H1 (cell line): ENCODE measurements at regions not wholly inside any gene's neighbourhood (a gene's known extent, or its start where the extent isn't known, plus 50 kb on each side); places are given as distances from the start of the nearest gene placed in this dataset.

Source experiments
- CTCF ChIA-PET: fragments of 300-600 bp; sonication (Branson Sonifier 250); formaldehyde crosslinking; loops from one replicate; lab custom pipeline; 2021; ENCODE audit not compliant: partially characterized antibody; lab: Charles Lee
- POLR2A ChIA-PET: fragments of 300-600 bp; sonication (Branson Sonifier 250); formaldehyde crosslinking; loops from one replicate; lab custom pipeline; 2021; ENCODE audit warnings: inconsistent platforms; ENCODE audit not compliant: partially characterized antibody; lab: Charles Lee
- DNase-seq, 2 experiments: peaks; one replicate each; pipeline versions ENCODE4 v3.0.0 to v3.0.0-alpha.2; 2010 to 2022; ENCODE audit warnings: low spot score in 2 of 2, low read depth in 1 of 2, mixed read lengths in 1 of 2
- FAIRE-seq: peaks from 2 replicates; lab custom pipeline; 2011; peaks lifted over from hg19 to GRCh38; lab: Jason Lieb, UNC
- H2AFZ ChIP-seq: 2 replicates; pipeline ENCODE4 v1.8.1; 2012; ENCODE audit warnings: low read length, inconsistent platforms
- H2AK5ac ChIP-seq: 2 replicates; pipeline ENCODE4 v1.6.1; 2013; ENCODE audit warnings: low read depth, low read length
- H2BK120ac ChIP-seq: replicated peaks from 2 replicates; pipeline ENCODE3; 2013; ENCODE audit warnings: low read depth, low read length, inconsistent platforms
- H2BK12ac ChIP-seq: 2 replicates; pipeline ENCODE4 v1.6.1; 2013; ENCODE audit warnings: low read depth, low read length
- H2BK15ac ChIP-seq: 2 replicates; pipeline ENCODE4 v1.6.1; 2013; ENCODE audit warnings: low read length
- H2BK20ac ChIP-seq: 2 replicates; pipeline ENCODE4 v1.6.1; 2013; ENCODE audit warnings: low read length
- H2BK5ac ChIP-seq: 2 replicates; pipeline ENCODE4 v1.6.1; 2013; ENCODE audit warnings: low read depth, low read length
- H3K14ac ChIP-seq: 2 replicates; pipeline ENCODE4 v1.6.1; 2013; ENCODE audit warnings: inconsistent platforms; ENCODE audit not compliant: insufficient read length
- H3K18ac ChIP-seq: 2 replicates; pipeline ENCODE4 v1.6.1; 2013; ENCODE audit warnings: low read length; ENCODE audit errors: extremely low read depth
- H3K23ac ChIP-seq: 2 replicates; pipeline ENCODE4 v1.6.1; 2013; ENCODE audit warnings: inconsistent platforms; ENCODE audit not compliant: insufficient read length
- H3K23me2 ChIP-seq: 2 replicates; pipeline ENCODE4 v1.6.1; 2013; ENCODE audit warnings: low read depth, low read length
- H3K27ac ChIP-seq: 2 replicates; pipeline ENCODE4 v1.6.1; 2011; ENCODE audit warnings: low read depth, low read length, inconsistent platforms
- H3K27me3 ChIP-seq, 4 experiments: replicated peaks in 1 of 4; 1 replicate in 1 of 4; 2 replicates in 3 of 4; pipeline versions ENCODE4 v1.6.1 to v1.8.1; 2011 to 2013; ENCODE audit warnings: low read length in 3 of 4, mild to moderate bottlenecking in 3 of 4, inconsistent platforms in 2 of 4, mixed read lengths in 2 of 4, moderate library complexity in 1 of 4; ENCODE audit not compliant: control insufficient read depth in 3 of 4, insufficient read depth in 3 of 4; ENCODE audit errors: extremely low read depth in 1 of 4
- H3K36me3 ChIP-seq, 4 experiments: 2 replicates each; pipeline versions ENCODE4 v1.6.1 to v1.8.1; 2011 to 2013; ENCODE audit warnings: mild to moderate bottlenecking in 4 of 4, low read length in 3 of 4, moderate library complexity in 2 of 4, control low read depth in 1 of 4, inconsistent platforms in 1 of 4; ENCODE audit not compliant: insufficient read depth in 4 of 4, control insufficient read depth in 2 of 4
- H3K4ac ChIP-seq: replicated peaks from 2 replicates; pipeline ENCODE3; 2013; ENCODE audit warnings: low read length, low read depth, mixed read lengths, inconsistent platforms; ENCODE audit not compliant: insufficient read length
- H3K4me1 ChIP-seq, 4 experiments: replicated peaks in 1 of 4; 1 replicate in 1 of 4; 2 replicates in 3 of 4; pipeline versions ENCODE4 v1.6.1 to v1.8.1; 2011 to 2013; ENCODE audit warnings: low read length in 3 of 4, inconsistent platforms in 2 of 4, mixed read lengths in 1 of 4; ENCODE audit not compliant: insufficient read depth in 4 of 4, control insufficient read depth in 3 of 4
- H3K4me2 ChIP-seq, 2 experiments: 2 replicates each; pipeline versions ENCODE4 v1.6.1 to v1.8.1; 2011 to 2013; ENCODE audit warnings: low read depth in 2 of 2, low read length in 2 of 2, control low read depth in 1 of 2, inconsistent platforms in 1 of 2, mild to moderate bottlenecking in 1 of 2; ENCODE audit not compliant: insufficient read depth in 1 of 2
- H3K4me3 ChIP-seq, 4 experiments: fragments of 200-600, 300-600 bp in 1 of 4; sonication (generic), shearing (Covaris generic), sonication (Bioruptor Twin) in 1 of 4; 2 replicates each; pipeline versions ENCODE4 v1.5.1 to v1.8.1; 2011 to 2016; ENCODE audit warnings: low read length in 4 of 4, low read depth in 3 of 4, control low read depth in 2 of 4, inconsistent platforms in 2 of 4, mild to moderate bottlenecking in 2 of 4, mixed read lengths in 1 of 4, moderate library complexity in 1 of 4; ENCODE audit not compliant: insufficient read depth in 2 of 4; ENCODE audit errors: extremely low read depth in 1 of 4
- H3K56ac ChIP-seq: replicated peaks from 2 replicates; pipeline ENCODE3; 2013; ENCODE audit warnings: low read depth, mild to moderate bottlenecking, mixed read lengths, low read length, inconsistent platforms; ENCODE audit not compliant: insufficient read length
- H3K79me1 ChIP-seq: 2 replicates; pipeline ENCODE4 v1.6.1; 2013; ENCODE audit warnings: low read depth, low read length, control low read depth
- H3K79me2 ChIP-seq, 2 experiments: 2 replicates each; pipeline versions ENCODE4 v1.6.1 to v1.8.1; 2012 to 2013; ENCODE audit warnings: low read length in 2 of 2, mild to moderate bottlenecking in 2 of 2, inconsistent platforms in 1 of 2; ENCODE audit not compliant: insufficient read depth in 2 of 2, control insufficient read depth in 1 of 2
- H3K9ac ChIP-seq, 4 experiments: replicated peaks in 1 of 4; 1 replicate in 1 of 4; 2 replicates in 3 of 4; pipeline versions ENCODE4 v1.6.1 to v1.8.1; 2011 to 2013; ENCODE audit warnings: low read depth in 3 of 4, low read length in 3 of 4, control low read depth in 2 of 4, mild to moderate bottlenecking in 2 of 4, moderate library complexity in 2 of 4, inconsistent platforms in 1 of 4; ENCODE audit errors: extremely low read depth in 1 of 4
- H3K9me3 ChIP-seq, 2 experiments: 2 replicates each; pipeline versions ENCODE4 v1.6.1 to v1.8.1; 2012 to 2013; ENCODE audit warnings: mild to moderate bottlenecking in 2 of 2, moderate library complexity in 2 of 2, control low read depth in 1 of 2, inconsistent platforms in 1 of 2, low read depth in 1 of 2, low read length in 1 of 2, mixed read lengths in 1 of 2; ENCODE audit not compliant: insufficient read depth in 2 of 2
- H4K20me1 ChIP-seq, 2 experiments: replicated peaks in 1 of 2; 2 replicates each; pipeline versions ENCODE3 to v1.8.1; 2011 to 2013; ENCODE audit warnings: inconsistent platforms in 2 of 2, low read length in 2 of 2, mild to moderate bottlenecking in 1 of 2; ENCODE audit not compliant: insufficient read depth in 2 of 2, control insufficient read depth in 1 of 2
- H4K5ac ChIP-seq: 2 replicates; pipeline ENCODE4 v1.6.1; 2013; ENCODE audit warnings: low read length, low read depth, mixed read lengths, inconsistent platforms; ENCODE audit not compliant: insufficient read length
- H4K8ac ChIP-seq: 2 replicates; pipeline ENCODE4 v1.8.0; 2013; ENCODE audit warnings: mild to moderate bottlenecking, moderate library complexity, low read length, inconsistent platforms; ENCODE audit not compliant: insufficient read depth; ENCODE audit errors: extremely low read depth
- H4K91ac ChIP-seq: replicated peaks from 2 replicates; pipeline ENCODE3; 2013; ENCODE audit warnings: low read length, mixed read lengths, inconsistent platforms; ENCODE audit not compliant: insufficient read length
- CHD1 ChIP-seq: IDR thresholded peaks from 2 replicates; pipeline ENCODE4 v1.6.1; 2012; ENCODE audit warnings: low read depth, low read length, improper control_type of control experiment
- KDM5A ChIP-seq: fragments of 200-600 bp; IDR thresholded peaks from 2 replicates; pipeline ENCODE4 v1.7.1; 2012; ENCODE audit warnings: mild to moderate bottlenecking, low read length, inconsistent platforms, mixed read lengths
- PHF8 ChIP-seq: fragments of 200-600 bp; sonication (generic); conservative IDR thresholded peaks from 2 replicates; pipeline ENCODE4 v1.7.1; 2012; ENCODE audit warnings: low read depth, mild to moderate bottlenecking, inconsistent platforms, low read length, moderate library complexity
- POLR2A ChIP-seq, 2 experiments: IDR thresholded peaks; 1 replicate in 1 of 2; 2 replicates in 1 of 2; pipeline ENCODE4 v1.6.1; 2011; ENCODE audit warnings: low read depth in 2 of 2, low read length in 2 of 2, mild to moderate bottlenecking in 2 of 2; ENCODE audit errors: control extremely low read depth in 1 of 2
- SAP30 ChIP-seq: fragments of 300-600 bp; sonication (generic); IDR thresholded peaks from 2 replicates; pipeline ENCODE4 v1.7.1; 2012; ENCODE audit warnings: low read length, moderate library complexity, mild to moderate bottlenecking, inconsistent platforms; ENCODE audit not compliant: insufficient read depth, insufficient replicate concordance
- SIX5 ChIP-seq: IDR thresholded peaks from 2 replicates; pipeline ENCODE4 v1.6.1; 2011; ENCODE audit warnings: mild to moderate bottlenecking, low read depth, low read length
- SP2 ChIP-seq: IDR thresholded peaks from 2 replicates; pipeline ENCODE4 v1.6.1; 2012; ENCODE audit warnings: mild to moderate bottlenecking, low read length, inconsistent platforms
- ZNF274 ChIP-seq: IDR thresholded peaks from 2 replicates; pipeline ENCODE4 v1.7.0; 2012; ENCODE audit warnings: low read length, borderline replicate concordance; ENCODE audit errors: extremely low read depth
- WGBS, 2 experiments: shearing (Covaris generic) in 1 of 2; methylation state at CpG; one replicate each; pipeline versions ENCODE4 v1.1.6 to v1.1.7; 2013 to 2015; ENCODE audit warnings: low lambda C conversion rate in 2 of 2, mixed read lengths in 2 of 2, inconsistent platforms in 1 of 2, low coverage in 1 of 2, missing lambda C conversion rate in 1 of 2; ENCODE audit not compliant: insufficient replicate concordance in 2 of 2, insufficient coverage in 1 of 2, insufficient read length in 1 of 2; ENCODE audit errors: extremely low coverage in 1 of 2, missing lambda C conversion rate in 1 of 2; 5-methylcytosine and 5-hydroxymethylcytosine counted together
- TF ChIP-seq, protein P1 (sequence below), 3 experiments: IDR thresholded peaks; 1 replicate in 2 of 3; 2 replicates in 1 of 3; pipeline versions ENCODE4 v1.5.1 to v1.6.1; 2011; ENCODE audit warnings: low read length in 3 of 3, mild to moderate bottlenecking in 3 of 3, inconsistent platforms in 2 of 3, low read depth in 1 of 3, moderate library complexity in 1 of 3; ENCODE audit not compliant: insufficient read depth in 1 of 3; ENCODE audit errors: control extremely low read depth in 1 of 3

- Histone ChIP-seq H3K4ac (no peak overlapping the region), H3K4me1 (peaks cover 2 to 7% (median 5%) of the 10 kb centered on the region in 4 experiments; a peak in 5 of 7 replicates), H2BK20ac (no peak overlapping the region), H3K79me1 (no peaks in the 10 kb centered on the region), H4K20me1 (no peaks in the 10 kb centered on the region), H3K4me3 (no peak overlapping the region), H3K18ac (no peak overlapping the region), H3K79me2 (no peaks in the 10 kb centered on the region), H3K27ac (no peak overlapping the region), H4K91ac (no peak overlapping the region), H3K56ac (no peak overlapping the region), H2BK5ac (no peak overlapping the region), H3K36me3 (no peaks in the 10 kb centered on the region), H2BK12ac (no peak overlapping the region), H3K27me3 (no peaks in the 10 kb centered on the region), H4K5ac (no peak overlapping the region), H2AK5ac (no peak overlapping the region), H2BK120ac (no peak overlapping the region), H2BK15ac (no peak overlapping the region), H3K14ac (no peak overlapping the region), H4K8ac (no peak overlapping the region), H2AFZ (no peak overlapping the region), H3K23me2 (no peaks in the 10 kb centered on the region), H3K9ac (no peak overlapping the region), H3K4me2 (no peak overlapping the region), H3K9me3 (no peaks in the 10 kb centered on the region), H3K23ac (no peak overlapping the region)
- CTCF ChIA-PET, result interaction anchor here (2.0 to 2.3 kb wide), 2 partner anchors 11 to 303 kb away, joined by 5 to 9 read pairs; no protein-coding TSS in a partner anchor
- WGBS, 2 experiments, result 95% methylated on average over 7 of the region's 7 CpGs; no CpG with 5 or more reads in 1 of the 2 experiments
- POLR2A ChIA-PET, result no interaction called here
- DNase-seq, result no peak
- FAIRE-seq, result no peak
- no peak for TF ChIP-seq PHF8
- TF ChIP-seq CHD1, result no peak
- no peak for TF ChIP-seq POLR2A (IDR thresholded peaks at IDR 0.05; ENCODE audit: control extremely low read depth in 1 of 2, low read depth in 2 of 2, low read length in 2 of 2)
- no peak for TF ChIP-seq SP2
- TF ChIP-seq, protein P1, sequence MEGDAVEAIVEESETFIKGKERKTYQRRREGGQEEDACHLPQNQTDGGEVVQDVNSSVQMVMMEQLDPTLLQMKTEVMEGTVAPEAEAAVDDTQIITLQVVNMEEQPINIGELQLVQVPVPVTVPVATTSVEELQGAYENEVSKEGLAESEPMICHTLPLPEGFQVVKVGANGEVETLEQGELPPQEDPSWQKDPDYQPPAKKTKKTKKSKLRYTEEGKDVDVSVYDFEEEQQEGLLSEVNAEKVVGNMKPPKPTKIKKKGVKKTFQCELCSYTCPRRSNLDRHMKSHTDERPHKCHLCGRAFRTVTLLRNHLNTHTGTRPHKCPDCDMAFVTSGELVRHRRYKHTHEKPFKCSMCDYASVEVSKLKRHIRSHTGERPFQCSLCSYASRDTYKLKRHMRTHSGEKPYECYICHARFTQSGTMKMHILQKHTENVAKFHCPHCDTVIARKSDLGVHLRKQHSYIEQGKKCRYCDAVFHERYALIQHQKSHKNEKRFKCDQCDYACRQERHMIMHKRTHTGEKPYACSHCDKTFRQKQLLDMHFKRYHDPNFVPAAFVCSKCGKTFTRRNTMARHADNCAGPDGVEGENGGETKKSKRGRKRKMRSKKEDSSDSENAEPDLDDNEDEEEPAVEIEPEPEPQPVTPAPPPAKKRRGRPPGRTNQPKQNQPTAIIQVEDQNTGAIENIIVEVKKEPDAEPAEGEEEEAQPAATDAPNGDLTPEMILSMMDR (IDR thresholded peaks at IDR 0.05; ENCODE audit: control extremely low read depth in 1 of 3, insufficient read depth in 1 of 3, low read depth in 1 of 3, low read length in 3 of 3), result no peak
- no peak for TF ChIP-seq SIX5
- no peak for TF ChIP-seq ZNF274
- no peak for TF ChIP-seq KDM5A
- no peak for TF ChIP-seq SAP30
Measured at GRCh38 chr9:85269811-85270210, 471.9 kb downstream of the AGTPBP1 start.
